GM12891 (cell line): ENCODE measurements at regions not wholly inside any gene's neighbourhood (a gene's known extent, or its start where the extent isn't known, plus 50 kb on each side); places are given as distances from the start of the nearest gene placed in this dataset.

ENCODE experiments used
- DNase-seq: peaks from one replicate; pipeline ENCODE4 v3.0.0; 2011; ENCODE audit warnings: low spot score; ENCODE audit not compliant: insufficient read length
- FAIRE-seq: peaks from 2 replicates; lab custom pipeline; 2011; peaks lifted over from hg19 to GRCh38; lab: Jason Lieb, UNC
- PAX5 ChIP-seq: IDR thresholded peaks from 2 replicates; pipeline ENCODE4 v1.6.1; 2011; ENCODE audit warnings: low read length, moderate library complexity, mild to moderate bottlenecking; ENCODE audit not compliant: insufficient read depth, severe bottlenecking
- POLR2A ChIP-seq: IDR thresholded peaks from 2 replicates; pipeline ENCODE4 v1.6.1; 2011; ENCODE audit warnings: low read depth, low read length, control low read depth
- POLR2AphosphoS5 ChIP-seq: IDR thresholded peaks from 2 replicates; pipeline ENCODE4 v1.6.1; 2011; ENCODE audit warnings: low read depth, low read length, control low read depth
- POU2F2 ChIP-seq: IDR thresholded peaks from 2 replicates; pipeline ENCODE4 v1.6.1; 2011; ENCODE audit warnings: low read depth, mild to moderate bottlenecking, control low read depth, low read length, moderate library complexity
- SPI1 ChIP-seq: IDR thresholded peaks from 2 replicates; pipeline ENCODE4 v1.6.1; 2011; ENCODE audit warnings: low read depth, low read length, control low read depth
- TAF1 ChIP-seq: IDR thresholded peaks from 2 replicates; pipeline ENCODE4 v1.6.1; 2011; ENCODE audit warnings: low read depth, low read length, control low read depth

DNA sequence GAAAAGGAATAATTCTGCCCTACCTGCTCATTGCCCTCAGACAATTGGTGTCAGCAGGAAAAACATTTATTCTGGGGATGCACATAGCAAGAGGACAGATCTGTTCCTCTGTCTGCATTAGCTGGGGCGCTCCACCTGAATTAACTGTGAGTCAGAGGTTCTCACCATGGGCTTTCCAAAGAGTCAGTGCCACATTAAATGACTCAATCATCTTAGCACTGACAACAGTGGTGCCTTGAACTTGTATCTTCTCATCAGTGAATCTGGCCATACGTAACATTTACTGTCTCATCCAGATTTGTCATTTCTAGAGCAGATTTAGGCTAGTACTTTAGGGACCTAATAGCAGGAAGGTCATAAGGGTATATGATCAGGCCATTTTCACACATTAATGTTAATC lies 358.1 kb upstream of the CRIM1 start:
- DNase-seq (no peak), FAIRE-seq (no peak)
- no peak for TF ChIP-seq PAX5
- no peak for TF ChIP-seq SPI1
- TF ChIP-seq POLR2A = no peak
- no peak for TF ChIP-seq POU2F2
- TF ChIP-seq POLR2AphosphoS5 = no peak
- no peak for TF ChIP-seq TAF1

DNA sequence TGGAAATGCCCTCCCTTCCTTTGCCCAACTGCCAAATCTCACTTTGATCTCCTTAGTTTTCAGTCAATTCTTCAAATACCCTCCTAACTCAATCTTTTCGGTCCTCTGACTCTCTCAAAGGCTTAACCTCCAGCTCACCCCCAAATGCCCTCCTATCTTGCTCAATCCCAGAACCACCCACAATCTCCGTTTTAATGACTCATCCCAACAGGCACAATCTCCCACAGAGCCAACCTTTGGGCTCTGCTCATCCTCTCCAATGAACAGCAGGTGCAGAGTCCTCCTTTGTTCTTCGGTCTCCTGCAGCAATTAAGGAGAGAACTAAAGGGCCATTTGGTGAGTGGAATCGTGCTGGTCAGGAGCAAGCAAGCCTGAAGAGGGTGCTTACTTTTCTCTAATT lies 366.1 kb upstream of the CRIM1 start:
- FAIRE-seq (no peak), DNase-seq (no peak)
- TF ChIP-seq POU2F2 (no peak), SPI1 (no peak), POLR2A (no peak)

DNA sequence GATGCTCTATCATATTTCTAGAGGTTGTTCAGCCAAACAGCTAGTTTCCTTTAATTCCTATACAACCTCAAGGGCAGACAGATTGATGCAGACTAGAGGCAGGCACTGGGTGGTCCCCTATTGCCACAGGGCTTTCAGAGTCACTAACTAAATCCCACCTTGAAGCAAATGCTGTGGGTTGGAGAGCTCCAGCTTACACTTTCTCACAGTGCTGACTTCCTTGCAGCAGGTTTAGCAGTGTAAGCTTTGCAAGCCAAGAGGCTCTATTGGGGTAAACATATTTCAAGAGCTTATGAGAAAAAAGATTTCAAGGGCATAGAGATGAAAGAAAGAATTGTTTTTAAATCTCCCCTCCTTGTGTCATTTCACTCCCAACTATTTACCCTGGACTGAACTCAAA lies 366.5 kb upstream of the CRIM1 start:
- DNase-seq = no peak
- TF ChIP-seq POLR2A = no peak
- TF ChIP-seq SPI1 = no peak
- no peak for TF ChIP-seq TAF1
- TF ChIP-seq PAX5 = no peak
- TF ChIP-seq POLR2AphosphoS5 = no peak
- TF ChIP-seq POU2F2 = no peak
- no peak for FAIRE-seq

- DNase-seq = no peak
- no peak for FAIRE-seq
Observed at GRCh38 chr2:35986871-35987270, 368.7 kb upstream of the CRIM1 start.

DNA sequence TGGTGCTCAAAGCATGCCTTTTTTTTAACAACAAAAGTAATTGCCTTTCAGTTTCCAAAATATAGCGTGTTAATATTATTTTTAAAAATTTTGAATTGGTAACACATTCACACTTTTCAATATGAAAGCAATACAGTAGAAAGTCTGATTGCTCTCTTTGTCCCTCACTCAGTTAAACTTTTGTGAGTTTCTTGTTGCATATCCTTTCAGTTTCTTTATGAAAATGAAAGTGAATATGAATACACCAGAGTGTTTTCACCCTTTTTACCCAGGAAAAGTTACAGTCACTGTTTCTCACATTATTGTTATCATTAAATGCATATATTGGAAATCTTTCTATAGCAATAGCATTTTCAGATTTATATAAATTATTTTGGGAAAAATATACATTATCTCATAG lies 377.4 kb upstream of the CRIM1 start:
- DNase-seq (peak; percentile 1), FAIRE-seq (peak; percentile 50)
- no peak for TF ChIP-seq TAF1
- no peak for TF ChIP-seq POLR2AphosphoS5
- TF ChIP-seq POLR2A = no peak
- no peak for TF ChIP-seq SPI1
- no peak for TF ChIP-seq PAX5
- no peak for TF ChIP-seq POU2F2

More at GRCh38 chr2:35986871-35987270, 368.7 kb upstream of the CRIM1 start:
- no peak for TF ChIP-seq POLR2AphosphoS5
- no peak for TF ChIP-seq POU2F2
- TF ChIP-seq POLR2A = no peak

- FAIRE-seq = no peak
- no peak for DNase-seq
- TF ChIP-seq POLR2AphosphoS5 = no peak
- no peak for TF ChIP-seq SPI1
- TF ChIP-seq TAF1 = no peak
- no peak for TF ChIP-seq POU2F2
Observed at GRCh38 chr2:35976611-35977010, 379.0 kb upstream of the CRIM1 start.

GRCh38 chr2:35973737-35974132 lies 381.8 kb upstream of the CRIM1 start:
- DNase-seq (no peak), FAIRE-seq (no peak)
- TF ChIP-seq POLR2A (no peak), POU2F2 (no peak), TAF1 (no peak), SPI1 (no peak), PAX5 (no peak), POLR2AphosphoS5 (no peak)

DNA sequence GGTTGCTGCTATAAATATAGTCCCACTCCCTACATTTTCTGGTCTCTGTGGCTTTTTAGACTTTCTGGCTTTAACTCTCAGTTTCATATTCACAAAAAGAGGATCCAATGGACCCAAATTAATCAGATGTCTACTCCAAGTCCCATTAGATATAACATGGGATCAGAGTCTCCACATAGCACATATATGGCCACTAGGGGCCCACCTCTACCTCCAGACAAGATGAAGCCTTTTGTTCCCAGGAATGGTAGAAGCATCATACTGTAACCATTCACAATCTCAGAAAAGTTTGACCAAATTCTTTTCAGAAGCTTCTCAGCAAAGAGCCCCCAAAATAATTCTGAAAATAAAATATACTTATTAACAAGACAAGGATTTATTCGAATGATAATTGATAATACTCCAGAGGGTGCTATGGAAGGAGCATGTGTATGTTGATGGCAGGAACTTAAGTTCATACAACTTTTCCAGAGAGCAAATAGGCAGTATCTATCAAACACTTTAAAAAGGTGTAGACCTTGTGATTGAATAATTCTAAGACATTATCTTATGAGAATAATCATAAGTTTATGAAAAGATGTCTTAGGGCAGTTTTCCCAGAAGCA lies 382.3 kb upstream of the CRIM1 start:
- no peak for DNase-seq
- no peak for TF ChIP-seq POLR2AphosphoS5
- TF ChIP-seq POU2F2 = no peak
- no peak for TF ChIP-seq SPI1
- no peak for TF ChIP-seq POLR2A
- TF ChIP-seq TAF1 = no peak
- TF ChIP-seq PAX5 = no peak
- FAIRE-seq = no peak

- no peak for DNase-seq
- FAIRE-seq = no peak
- TF ChIP-seq SPI1 (no peak), POLR2A (no peak), POLR2AphosphoS5 (no peak), POU2F2 (no peak), TAF1 (no peak), PAX5 (no peak)
Observed at GRCh38 chr2:35963824-35964223, 391.8 kb upstream of the CRIM1 start.

- no peak for DNase-seq
- TF ChIP-seq SPI1 (no peak), POU2F2 (no peak), PAX5 (no peak), POLR2A (no peak), TAF1 (no peak), POLR2AphosphoS5 (no peak)
- FAIRE-seq = no peak
Observed at GRCh38 chr2:35963357-35963756, 392.2 kb upstream of the CRIM1 start.
